ENCODE measurements at regions not wholly inside any gene's neighbourhood (a gene's known extent, or its start where the extent isn't known, plus 50 kb on each side); places are given as distances from the start of the nearest gene placed in this dataset.

DNA sequence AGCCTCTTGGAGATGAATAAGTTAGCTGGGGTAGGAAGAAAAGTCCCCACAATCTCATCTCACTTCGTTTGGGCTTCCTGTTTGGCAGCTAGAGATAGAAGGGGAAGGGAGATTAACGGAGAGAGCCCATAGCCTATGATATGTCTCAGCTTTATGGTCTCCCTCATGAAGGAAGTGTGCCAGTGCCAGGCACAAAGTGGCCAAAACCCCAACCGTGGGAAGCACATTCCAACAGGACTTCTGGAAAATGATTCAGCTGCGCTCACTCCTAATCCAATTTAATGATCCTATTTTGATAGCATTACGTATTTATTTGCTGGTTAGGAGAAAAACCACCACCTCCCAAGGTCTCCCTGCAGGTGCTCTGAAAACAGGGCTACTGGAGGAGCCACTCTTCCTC is 303.1 kb upstream of the CLINT1 start:
- no peaks in the 10 kb centered on the region for H3K9me3 ChIP-seq (ENCODE audit: control insufficient read depth in 2 of 2, low read length in 2 of 2)
- Mint-ChIP-seq H3K36me3 (no peaks in the 10 kb centered on the region), H3K27me3 (peaks cover 5% of the 10 kb centered on the region), H3K4me3 (no peak overlapping the region), H3K27ac (no peak overlapping the region), H3K4me1 (peaks cover 0 to 6% (median 0%) of the 10 kb centered on the region in 4 donors), H3K9me3 (no peaks in the 10 kb centered on the region)
- H3K4me3 ChIP-seq (ENCODE audit: low read depth, low read length): no peak overlapping the region
- no peaks in the 10 kb centered on the region for H3K36me3 ChIP-seq (ENCODE audit: control insufficient read depth, insufficient read depth, low read length)
- DNase-seq (no peak), ATAC-seq (ENCODE audit: low read depth in 2 of 2) (no peak)
- H3K27ac ChIP-seq (ENCODE audit: insufficient read depth, low read length, poor library complexity, severe bottlenecking): no peak overlapping the region
- peaks cover 6% of the 10 kb centered on the region for H3K27me3 ChIP-seq (ENCODE audit: control insufficient read depth, insufficient read depth, low read length)
- H3K4me1 ChIP-seq (ENCODE audit: control insufficient read depth, insufficient read depth, low read length, poor library complexity, severe bottlenecking): no peaks in the 10 kb centered on the region

DNA sequence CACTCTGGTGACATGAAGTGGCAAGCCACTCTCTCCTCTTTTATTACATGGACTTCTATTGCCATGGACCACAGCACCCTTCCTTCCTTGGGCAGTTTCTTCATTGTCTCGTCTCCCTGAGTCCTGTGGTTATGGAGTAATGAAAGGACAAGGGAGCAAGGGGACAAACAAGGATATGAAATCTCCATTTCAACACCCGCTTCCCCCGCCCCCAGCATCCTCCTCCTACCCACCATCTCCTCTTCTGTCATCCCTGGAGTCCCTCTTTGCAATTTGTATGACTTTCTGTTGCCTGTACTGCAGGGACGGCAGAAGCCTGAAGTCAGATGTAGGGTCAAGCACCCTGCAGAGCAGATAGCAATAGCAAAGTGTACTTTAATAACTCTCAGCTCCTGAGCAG is 300.7 kb upstream of the CLINT1 start:
- ATAC-seq (ENCODE audit: low read depth in 2 of 2) (no peak), DNase-seq (no peak)
- Histone ChIP-seq H3K9me3 (ENCODE audit: control insufficient read depth in 2 of 2, low read length in 2 of 2) (no peaks in the 10 kb centered on the region), H3K27ac (ENCODE audit: insufficient read depth, low read length, poor library complexity, severe bottlenecking) (no peak overlapping the region), H3K4me3 (ENCODE audit: low read depth, low read length) (no peak overlapping the region), H3K36me3 (ENCODE audit: control insufficient read depth, insufficient read depth, low read length) (no peaks in the 10 kb centered on the region), H3K4me1 (ENCODE audit: control insufficient read depth, insufficient read depth, low read length, poor library complexity, severe bottlenecking) (no peaks in the 10 kb centered on the region), H3K27me3 (ENCODE audit: control insufficient read depth, insufficient read depth, low read length) (peaks cover 6% of the 10 kb centered on the region)
- Mint-ChIP-seq H3K4me1 (no peaks in the 10 kb centered on the region), H3K36me3 (no peaks in the 10 kb centered on the region), H3K4me3 (no peak overlapping the region), H3K9me3 (no peaks in the 10 kb centered on the region), H3K27ac (no peak overlapping the region), H3K27me3 (no peaks in the 10 kb centered on the region)

DNA sequence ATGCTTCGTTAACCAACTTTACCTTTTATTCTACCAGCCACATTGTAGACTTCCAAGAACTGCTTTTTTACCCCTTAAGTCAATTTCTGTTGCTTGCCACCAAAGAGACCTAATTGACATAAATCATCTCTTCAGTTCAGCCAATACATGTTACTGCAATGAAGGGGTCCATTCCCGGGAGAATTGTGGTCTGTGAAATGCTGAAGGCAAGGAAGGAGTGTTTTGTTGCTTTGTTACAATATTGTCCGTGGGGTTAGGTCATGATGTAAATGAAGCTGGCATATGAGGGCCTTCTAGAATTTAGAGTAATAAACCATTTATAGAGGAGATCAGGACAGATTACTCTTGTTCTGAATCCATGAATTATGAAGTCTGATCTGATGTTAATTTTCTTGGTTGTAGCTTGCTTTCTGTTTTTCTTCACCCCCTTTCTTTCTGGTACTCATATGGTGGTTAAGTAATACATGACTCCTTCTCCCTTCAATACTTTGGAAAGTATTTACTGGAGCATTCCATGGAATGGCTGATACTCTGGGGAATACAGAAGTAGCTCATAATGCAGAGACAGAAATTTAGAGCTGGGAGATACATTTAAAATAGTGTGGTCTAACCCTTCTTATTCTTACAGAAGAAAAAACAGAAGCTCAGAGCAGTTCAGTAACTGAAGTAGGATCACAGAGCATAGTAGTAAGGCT is 297.0 kb upstream of the CLINT1 start:
- Histone ChIP-seq H3K27ac (ENCODE audit: insufficient read depth, low read length, poor library complexity, severe bottlenecking) (no peak overlapping the region), H3K27me3 (ENCODE audit: control insufficient read depth, insufficient read depth, low read length) (peaks cover 8% of the 10 kb centered on the region), H3K4me3 (ENCODE audit: low read depth, low read length) (no peak overlapping the region), H3K4me1 (ENCODE audit: control insufficient read depth, insufficient read depth, low read length, poor library complexity, severe bottlenecking) (no peaks in the 10 kb centered on the region), H3K36me3 (ENCODE audit: control insufficient read depth, insufficient read depth, low read length) (no peaks in the 10 kb centered on the region), H3K9me3 (ENCODE audit: control insufficient read depth in 2 of 2, low read length in 2 of 2) (no peaks in the 10 kb centered on the region)
- Mint-ChIP-seq H3K27ac (no peak overlapping the region), H3K9me3 (no peaks in the 10 kb centered on the region), H3K36me3 (no peaks in the 10 kb centered on the region), H3K27me3 (no peaks in the 10 kb centered on the region), H3K4me3 (no peak overlapping the region), H3K4me1 (no peaks in the 10 kb centered on the region)
- ATAC-seq (ENCODE audit: low read depth in 2 of 2): no peak
- DNase-seq: no peak

DNA sequence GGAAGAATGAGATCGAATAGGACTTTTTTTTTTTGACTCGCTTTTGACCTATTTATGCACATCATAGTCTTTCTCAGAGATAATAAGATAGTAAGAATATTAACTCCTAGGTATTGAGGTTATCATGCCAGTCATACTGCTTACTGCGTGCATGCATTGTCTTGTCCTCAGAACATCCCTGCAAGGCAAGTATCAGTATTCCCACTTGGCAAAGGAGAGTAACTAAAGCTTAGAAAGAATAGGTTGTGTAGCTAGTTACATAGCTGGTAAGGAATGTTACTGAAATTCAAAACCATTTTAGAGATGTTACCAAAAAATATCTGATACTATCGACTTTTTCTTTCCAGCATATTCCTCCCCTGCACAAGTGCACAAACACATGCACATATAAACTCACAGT is 296.1 kb upstream of the CLINT1 start:
- Histone ChIP-seq H3K4me1 (ENCODE audit: control insufficient read depth, insufficient read depth, low read length, poor library complexity, severe bottlenecking) (no peaks in the 10 kb centered on the region), H3K27ac (ENCODE audit: insufficient read depth, low read length, poor library complexity, severe bottlenecking) (no peak overlapping the region), H3K4me3 (ENCODE audit: low read depth, low read length) (no peak overlapping the region), H3K36me3 (ENCODE audit: control insufficient read depth, insufficient read depth, low read length) (no peaks in the 10 kb centered on the region), H3K27me3 (ENCODE audit: control insufficient read depth, insufficient read depth, low read length) (peaks cover 8% of the 10 kb centered on the region), H3K9me3 (ENCODE audit: control insufficient read depth in 2 of 2, low read length in 2 of 2) (no peaks in the 10 kb centered on the region)
- no peak overlapping the region for H3K4me3 Mint-ChIP-seq
- ATAC-seq (ENCODE audit: low read depth in 2 of 2) (no peak), DNase-seq (no peak)
- H3K27me3 Mint-ChIP-seq: no peaks in the 10 kb centered on the region
- H3K27ac Mint-ChIP-seq: no peak overlapping the region
- H3K9me3 Mint-ChIP-seq: no peaks in the 10 kb centered on the region
- H3K36me3 Mint-ChIP-seq: no peaks in the 10 kb centered on the region
- no peaks in the 10 kb centered on the region for H3K4me1 Mint-ChIP-seq

DNA sequence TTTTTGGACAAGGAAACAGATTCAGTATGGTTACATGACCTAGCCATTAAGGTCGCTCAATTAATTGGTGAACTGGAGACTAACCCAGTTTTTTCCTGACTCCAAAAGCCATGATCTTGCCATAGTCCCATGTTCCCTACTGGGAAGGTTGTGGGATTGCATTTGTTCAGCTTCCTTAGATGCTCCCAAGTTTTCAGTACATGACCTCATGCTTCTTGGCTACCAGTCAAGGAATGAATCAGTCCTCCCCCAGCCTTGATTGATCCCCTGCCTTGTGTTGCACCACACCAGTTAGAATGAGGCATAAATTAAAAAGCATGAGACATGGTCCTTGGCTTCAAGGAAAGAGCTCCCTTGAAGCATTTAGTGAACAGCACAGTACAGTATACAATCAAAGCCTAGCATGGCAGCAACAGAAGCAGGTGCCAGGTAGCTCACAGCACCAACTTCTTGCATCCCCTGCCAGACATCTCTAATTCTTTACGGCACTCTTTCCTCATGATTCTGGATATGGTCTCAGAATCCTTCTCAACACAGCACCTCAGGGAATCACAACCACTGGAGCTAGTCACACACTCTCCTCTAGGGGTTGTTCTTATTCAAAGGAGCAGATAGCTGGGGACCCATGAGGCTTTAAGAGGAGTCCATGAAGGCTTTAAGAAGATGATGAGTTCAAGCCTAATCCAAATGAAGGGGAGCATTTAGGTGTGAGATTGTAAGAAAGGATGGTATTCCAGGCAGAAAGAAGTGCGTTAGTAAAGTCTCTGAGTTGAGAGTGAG is 295.5 kb upstream of the CLINT1 start:
- no peaks in the 10 kb centered on the region for H3K4me1 Mint-ChIP-seq
- no peak overlapping the region for H3K27ac ChIP-seq (ENCODE audit: insufficient read depth, low read length, poor library complexity, severe bottlenecking)
- no peaks in the 10 kb centered on the region for H3K9me3 Mint-ChIP-seq
- H3K27me3 ChIP-seq (ENCODE audit: control insufficient read depth, insufficient read depth, low read length): peaks cover 8% of the 10 kb centered on the region
- H3K36me3 Mint-ChIP-seq: no peaks in the 10 kb centered on the region
- no peak overlapping the region for H3K27ac Mint-ChIP-seq
- H3K27me3 Mint-ChIP-seq: peaks cover under 1% of the 10 kb centered on the region
- no peak for ATAC-seq (ENCODE audit: low read depth in 2 of 2)
- H3K4me3 Mint-ChIP-seq: no peak overlapping the region
- no peaks in the 10 kb centered on the region for H3K9me3 ChIP-seq (ENCODE audit: control insufficient read depth in 2 of 2, low read length in 2 of 2)
- no peak overlapping the region for H3K4me3 ChIP-seq (ENCODE audit: low read depth, low read length)
- no peak for DNase-seq
- no peaks in the 10 kb centered on the region for H3K36me3 ChIP-seq (ENCODE audit: control insufficient read depth, insufficient read depth, low read length)
- no peaks in the 10 kb centered on the region for H3K4me1 ChIP-seq (ENCODE audit: control insufficient read depth, insufficient read depth, low read length, poor library complexity, severe bottlenecking)

DNA sequence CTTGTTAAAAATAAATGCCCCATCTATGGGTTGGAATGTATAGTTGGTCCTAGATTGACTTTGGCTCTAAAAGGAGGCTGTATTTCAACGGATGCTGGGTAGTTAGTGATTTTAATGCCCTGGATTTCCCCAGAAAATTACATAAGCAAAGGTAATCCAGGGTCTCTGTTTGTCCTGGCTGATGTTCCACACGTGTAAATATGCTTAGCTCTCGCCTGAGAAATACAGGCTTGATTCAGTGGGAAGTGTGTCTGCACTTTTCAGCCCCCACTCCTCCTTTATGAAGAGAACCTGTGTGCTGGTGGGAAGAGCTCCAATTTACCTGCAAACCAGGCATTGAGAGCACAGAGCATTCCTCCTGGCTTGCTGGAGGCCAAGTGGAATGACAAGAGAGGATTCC is 294.6 kb upstream of the CLINT1 start:
- H3K4me1 Mint-ChIP-seq: no peaks in the 10 kb centered on the region
- Histone ChIP-seq H3K36me3 (ENCODE audit: control insufficient read depth, insufficient read depth, low read length) (no peaks in the 10 kb centered on the region), H3K27ac (ENCODE audit: insufficient read depth, low read length, poor library complexity, severe bottlenecking) (no peak overlapping the region), H3K27me3 (ENCODE audit: control insufficient read depth, insufficient read depth, low read length) (peaks cover 8% of the 10 kb centered on the region), H3K4me3 (ENCODE audit: low read depth, low read length) (no peak overlapping the region), H3K9me3 (ENCODE audit: control insufficient read depth in 2 of 2, low read length in 2 of 2) (no peaks in the 10 kb centered on the region), H3K4me1 (ENCODE audit: control insufficient read depth, insufficient read depth, low read length, poor library complexity, severe bottlenecking) (no peaks in the 10 kb centered on the region)
- H3K27me3 Mint-ChIP-seq: peaks cover 4% of the 10 kb centered on the region
- H3K4me3 Mint-ChIP-seq: no peak overlapping the region
- H3K36me3 Mint-ChIP-seq: no peaks in the 10 kb centered on the region
- H3K9me3 Mint-ChIP-seq: no peaks in the 10 kb centered on the region
- ATAC-seq (ENCODE audit: low read depth in 2 of 2) (no peak), DNase-seq (no peak)
- H3K27ac Mint-ChIP-seq: no peak overlapping the region

DNA sequence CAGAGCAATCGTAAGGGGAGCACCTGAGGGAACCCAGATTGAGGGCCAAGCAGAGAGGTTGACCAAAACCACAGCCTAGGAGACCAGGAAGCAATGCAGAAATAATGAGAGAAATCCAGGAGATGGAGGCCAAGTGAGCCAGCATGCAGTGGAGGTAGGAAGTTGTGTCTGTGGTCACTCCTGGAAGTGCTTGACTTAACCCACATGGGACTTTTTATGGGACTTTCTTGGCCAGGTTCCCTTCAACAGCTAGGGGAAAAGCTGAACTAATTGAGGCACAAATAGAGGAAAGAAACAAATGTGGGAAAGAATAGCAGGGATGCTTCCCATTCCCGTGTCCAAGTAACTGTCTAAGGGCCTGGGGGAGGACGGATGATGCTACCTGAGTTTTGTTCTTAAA is 293.2 kb upstream of the CLINT1 start:
- H3K9me3 Mint-ChIP-seq: no peaks in the 10 kb centered on the region
- Histone ChIP-seq H3K27me3 (ENCODE audit: control insufficient read depth, insufficient read depth, low read length) (peaks cover 8% of the 10 kb centered on the region), H3K4me1 (ENCODE audit: control insufficient read depth, insufficient read depth, low read length, poor library complexity, severe bottlenecking) (no peaks in the 10 kb centered on the region), H3K9me3 (ENCODE audit: control insufficient read depth in 2 of 2, low read length in 2 of 2) (no peaks in the 10 kb centered on the region), H3K27ac (ENCODE audit: insufficient read depth, low read length, poor library complexity, severe bottlenecking) (no peak overlapping the region), H3K4me3 (ENCODE audit: low read depth, low read length) (no peak overlapping the region), H3K36me3 (ENCODE audit: control insufficient read depth, insufficient read depth, low read length) (no peaks in the 10 kb centered on the region)
- H3K4me3 Mint-ChIP-seq: no peak overlapping the region
- no peaks in the 10 kb centered on the region for H3K4me1 Mint-ChIP-seq
- H3K27ac Mint-ChIP-seq: no peak overlapping the region
- peaks cover 4% of the 10 kb centered on the region for H3K27me3 Mint-ChIP-seq
- no peak for DNase-seq
- H3K36me3 Mint-ChIP-seq: no peaks in the 10 kb centered on the region
- no peak for ATAC-seq (ENCODE audit: low read depth in 2 of 2)

DNA sequence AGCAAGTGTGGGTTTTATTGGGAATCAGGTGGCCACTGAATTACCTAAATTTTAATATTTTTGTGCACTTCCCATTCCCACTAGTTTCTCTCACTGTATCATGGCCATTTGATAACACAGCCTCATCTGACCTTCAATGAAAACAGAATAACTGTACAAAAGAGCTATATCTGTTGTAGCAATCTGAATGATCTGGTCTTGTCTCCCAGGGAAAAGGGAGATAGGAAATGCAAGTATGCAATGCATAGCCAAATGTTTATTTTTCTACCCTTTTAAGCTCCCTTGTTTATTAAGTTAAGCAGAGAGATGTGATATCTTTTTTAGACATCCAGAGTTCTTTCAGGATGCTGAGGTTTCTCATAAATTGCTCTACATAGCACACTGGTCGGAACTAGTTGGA is 288.3 kb upstream of the CLINT1 start:
- Histone ChIP-seq H3K27me3 (ENCODE audit: control insufficient read depth, insufficient read depth, low read length) (peaks cover 3% of the 10 kb centered on the region), H3K4me3 (ENCODE audit: low read depth, low read length) (no peak overlapping the region), H3K27ac (ENCODE audit: insufficient read depth, low read length, poor library complexity, severe bottlenecking) (no peak overlapping the region), H3K9me3 (ENCODE audit: control insufficient read depth in 2 of 2, low read length in 2 of 2) (no peaks in the 10 kb centered on the region), H3K36me3 (ENCODE audit: control insufficient read depth, insufficient read depth, low read length) (no peaks in the 10 kb centered on the region), H3K4me1 (ENCODE audit: control insufficient read depth, insufficient read depth, low read length, poor library complexity, severe bottlenecking) (no peaks in the 10 kb centered on the region)
- no peaks in the 10 kb centered on the region for H3K9me3 Mint-ChIP-seq
- ATAC-seq (ENCODE audit: low read depth in 2 of 2) (no peak), DNase-seq (no peak)
- H3K4me1 Mint-ChIP-seq: no peaks in the 10 kb centered on the region
- peaks cover 10% of the 10 kb centered on the region for H3K27me3 Mint-ChIP-seq
- no peaks in the 10 kb centered on the region for H3K36me3 Mint-ChIP-seq
- no peak overlapping the region for H3K27ac Mint-ChIP-seq
- no peak overlapping the region for H3K4me3 Mint-ChIP-seq

Data from CD4-positive, CD25-positive, alpha-beta regulatory T cell (primary cell).